Ishikawa (cell line): ENCODE measurements at regions not wholly inside any gene's neighbourhood (a gene's known extent, or its start where the extent isn't known, plus 50 kb on each side); places are given as distances from the start of the nearest gene placed in this dataset.
A peak's percentile ranks its signal among the peaks of the same experiment; 100 is the strongest.

Experiments
- CEBPB ChIP-seq: IDR thresholded peaks from 2 replicates; pipeline ENCODE4 v1.6.1; 2012
- CREB1 ChIP-seq: IDR thresholded peaks from 2 replicates; pipeline ENCODE4 v1.6.1; 2012; ENCODE audit warnings: low read depth
- EGR1 ChIP-seq: IDR thresholded peaks from 2 replicates; pipeline ENCODE4 v1.6.1; 2012
- EP300 ChIP-seq: IDR thresholded peaks from 2 replicates; pipeline ENCODE4 v1.6.1; 2012; ENCODE audit warnings: borderline replicate concordance
- FOXM1 ChIP-seq: IDR thresholded peaks from 2 replicates; pipeline ENCODE4 v1.6.1; 2012; ENCODE audit warnings: low read depth, borderline replicate concordance
- MAX ChIP-seq: IDR thresholded peaks from 2 replicates; pipeline ENCODE4 v1.6.1; 2012
- NFIC ChIP-seq: IDR thresholded peaks from 2 replicates; pipeline ENCODE4 v1.6.1; 2012
- RAD21 ChIP-seq: IDR thresholded peaks from 2 replicates; pipeline ENCODE4 v1.6.1; 2012; ENCODE audit warnings: low read depth
- TAF1 ChIP-seq: IDR thresholded peaks from 2 replicates; pipeline ENCODE4 v1.6.1; 2012; ENCODE audit warnings: low read depth, mild to moderate bottlenecking
- TCF12 ChIP-seq: IDR thresholded peaks from 2 replicates; pipeline ENCODE4 v1.6.1; 2012; ENCODE audit warnings: low read depth
- TEAD4 ChIP-seq: IDR thresholded peaks from 2 replicates; pipeline ENCODE4 v1.6.1; 2012
- YY1 ChIP-seq: IDR thresholded peaks from 2 replicates; pipeline ENCODE4 v1.6.1; 2012; ENCODE audit warnings: low read depth
- ZBTB7A ChIP-seq: IDR thresholded peaks from 2 replicates; pipeline ENCODE4 v1.6.1; 2012; ENCODE audit warnings: low read depth
- TF ChIP-seq, protein P1 (sequence below): IDR thresholded peaks from 2 replicates; pipeline ENCODE4 v1.6.1; 2012
- TF ChIP-seq, protein P2 (sequence below): IDR thresholded peaks from 2 replicates; pipeline ENCODE4 v1.6.1; 2012; ENCODE audit warnings: low read depth, mild to moderate bottlenecking

- TF ChIP-seq TAF1 = no peak
- TF ChIP-seq CREB1 = no peak
- TF ChIP-seq YY1 = no peak
- TF ChIP-seq NFIC = no peak
- no peak for TF ChIP-seq TCF12
These were observed 1102.7 kb downstream of the TSN start for GRCh38 chr2:122858075-122858702.

- TF ChIP-seq EP300 (no peak), EGR1 (no peak), NFIC (no peak)
- TF ChIP-seq, protein P1, sequence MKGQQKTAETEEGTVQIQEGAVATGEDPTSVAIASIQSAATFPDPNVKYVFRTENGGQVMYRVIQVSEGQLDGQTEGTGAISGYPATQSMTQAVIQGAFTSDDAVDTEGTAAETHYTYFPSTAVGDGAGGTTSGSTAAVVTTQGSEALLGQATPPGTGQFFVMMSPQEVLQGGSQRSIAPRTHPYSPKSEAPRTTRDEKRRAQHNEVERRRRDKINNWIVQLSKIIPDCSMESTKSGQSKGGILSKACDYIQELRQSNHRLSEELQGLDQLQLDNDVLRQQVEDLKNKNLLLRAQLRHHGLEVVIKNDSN = no peak
These were observed 1103.4 kb downstream of the TSN start for GRCh38 chr2:122858813-122859212.

GRCh38 chr2:122859260-122859659, 1103.8 kb downstream of the TSN start:
- TF ChIP-seq CEBPB (no peak), TEAD4 (no peak), TAF1 (no peak), NFIC (no peak), EP300 (no peak), RAD21 (no peak), YY1 (no peak), EGR1 (no peak), FOXM1 (no peak), TCF12 (no peak), MAX (no peak), CREB1 (no peak), ZBTB7A (no peak)
- TF ChIP-seq, protein P2, sequence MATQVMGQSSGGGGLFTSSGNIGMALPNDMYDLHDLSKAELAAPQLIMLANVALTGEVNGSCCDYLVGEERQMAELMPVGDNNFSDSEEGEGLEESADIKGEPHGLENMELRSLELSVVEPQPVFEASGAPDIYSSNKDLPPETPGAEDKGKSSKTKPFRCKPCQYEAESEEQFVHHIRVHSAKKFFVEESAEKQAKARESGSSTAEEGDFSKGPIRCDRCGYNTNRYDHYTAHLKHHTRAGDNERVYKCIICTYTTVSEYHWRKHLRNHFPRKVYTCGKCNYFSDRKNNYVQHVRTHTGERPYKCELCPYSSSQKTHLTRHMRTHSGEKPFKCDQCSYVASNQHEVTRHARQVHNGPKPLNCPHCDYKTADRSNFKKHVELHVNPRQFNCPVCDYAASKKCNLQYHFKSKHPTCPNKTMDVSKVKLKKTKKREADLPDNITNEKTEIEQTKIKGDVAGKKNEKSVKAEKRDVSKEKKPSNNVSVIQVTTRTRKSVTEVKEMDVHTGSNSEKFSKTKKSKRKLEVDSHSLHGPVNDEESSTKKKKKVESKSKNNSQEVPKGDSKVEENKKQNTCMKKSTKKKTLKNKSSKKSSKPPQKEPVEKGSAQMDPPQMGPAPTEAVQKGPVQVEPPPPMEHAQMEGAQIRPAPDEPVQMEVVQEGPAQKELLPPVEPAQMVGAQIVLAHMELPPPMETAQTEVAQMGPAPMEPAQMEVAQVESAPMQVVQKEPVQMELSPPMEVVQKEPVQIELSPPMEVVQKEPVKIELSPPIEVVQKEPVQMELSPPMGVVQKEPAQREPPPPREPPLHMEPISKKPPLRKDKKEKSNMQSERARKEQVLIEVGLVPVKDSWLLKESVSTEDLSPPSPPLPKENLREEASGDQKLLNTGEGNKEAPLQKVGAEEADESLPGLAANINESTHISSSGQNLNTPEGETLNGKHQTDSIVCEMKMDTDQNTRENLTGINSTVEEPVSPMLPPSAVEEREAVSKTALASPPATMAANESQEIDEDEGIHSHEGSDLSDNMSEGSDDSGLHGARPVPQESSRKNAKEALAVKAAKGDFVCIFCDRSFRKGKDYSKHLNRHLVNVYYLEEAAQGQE = no peak
- TF ChIP-seq, protein P1 = no peak

- TF ChIP-seq CEBPB (no peak), TEAD4 (no peak), ZBTB7A (no peak), YY1 (no peak), TAF1 (no peak), RAD21 (no peak), NFIC (no peak), FOXM1 (no peak), EGR1 (no peak), MAX (no peak), CREB1 (no peak), TCF12 (no peak), EP300 (no peak)
- TF ChIP-seq, protein P2 = no peak
These were observed 1108.1 kb downstream of the TSN start for GRCh38 chr2:122863532-122863931.

DNA sequence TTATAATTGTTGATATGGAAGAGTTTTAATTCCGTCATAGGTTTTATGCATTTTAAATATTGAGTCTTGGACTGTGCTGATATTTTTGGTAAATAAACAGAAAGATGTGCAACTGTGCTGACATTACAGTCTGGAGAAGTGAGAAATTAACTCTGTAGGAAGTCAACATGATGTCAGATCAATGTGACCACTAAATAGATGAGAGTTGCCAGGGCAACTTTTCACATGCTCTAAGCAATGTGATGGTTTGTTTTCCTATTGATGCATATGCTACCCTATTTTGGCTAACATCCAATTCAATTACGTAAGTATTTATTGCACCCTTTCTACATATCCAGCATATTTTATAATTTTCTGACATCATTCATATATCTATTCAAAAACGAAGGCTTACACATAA, 1109.3 kb downstream of the TSN start:
- no peak for TF ChIP-seq ZBTB7A
- TF ChIP-seq CEBPB = peak; percentile 23; the same call in 1 of the 2 replicates
- TF ChIP-seq EGR1 = no peak

- TF ChIP-seq, protein P2 = no peak
- no peak for TF ChIP-seq FOXM1
These were observed 1110.6 kb downstream of the TSN start for GRCh38 chr2:122866095-122866494.
